Keratinocyte (primary cell): ENCODE measurements at regions not wholly inside any gene's neighbourhood (a gene's known extent, or its start where the extent isn't known, plus 50 kb on each side); places are given as distances from the start of the nearest gene placed in this dataset.

Source experiments
- EZH2 ChIP-seq: IDR thresholded peaks from one replicate; pipeline ENCODE4 v1.6.1; 2012; ENCODE audit warnings: inconsistent platforms, mild to moderate bottlenecking, low read length, moderate library complexity
- TF ChIP-seq, protein P1 (sequence below), 3 experiments: IDR thresholded peaks in 1 of 3; conservative IDR thresholded peaks in 1 of 3; optimal IDR thresholded peaks in 1 of 3; 2 replicates in 2 of 3; 3 replicates in 1 of 3; pipeline versions ENCODE3 to v1.5.1; 2011; ENCODE audit warnings: low read length in 3 of 3, mild to moderate bottlenecking in 3 of 3, moderate library complexity in 2 of 3, control low read depth in 1 of 3, inconsistent platforms in 1 of 3; ENCODE audit not compliant: insufficient read depth in 2 of 3; ENCODE audit errors: extremely low read depth in 1 of 3

DNA sequence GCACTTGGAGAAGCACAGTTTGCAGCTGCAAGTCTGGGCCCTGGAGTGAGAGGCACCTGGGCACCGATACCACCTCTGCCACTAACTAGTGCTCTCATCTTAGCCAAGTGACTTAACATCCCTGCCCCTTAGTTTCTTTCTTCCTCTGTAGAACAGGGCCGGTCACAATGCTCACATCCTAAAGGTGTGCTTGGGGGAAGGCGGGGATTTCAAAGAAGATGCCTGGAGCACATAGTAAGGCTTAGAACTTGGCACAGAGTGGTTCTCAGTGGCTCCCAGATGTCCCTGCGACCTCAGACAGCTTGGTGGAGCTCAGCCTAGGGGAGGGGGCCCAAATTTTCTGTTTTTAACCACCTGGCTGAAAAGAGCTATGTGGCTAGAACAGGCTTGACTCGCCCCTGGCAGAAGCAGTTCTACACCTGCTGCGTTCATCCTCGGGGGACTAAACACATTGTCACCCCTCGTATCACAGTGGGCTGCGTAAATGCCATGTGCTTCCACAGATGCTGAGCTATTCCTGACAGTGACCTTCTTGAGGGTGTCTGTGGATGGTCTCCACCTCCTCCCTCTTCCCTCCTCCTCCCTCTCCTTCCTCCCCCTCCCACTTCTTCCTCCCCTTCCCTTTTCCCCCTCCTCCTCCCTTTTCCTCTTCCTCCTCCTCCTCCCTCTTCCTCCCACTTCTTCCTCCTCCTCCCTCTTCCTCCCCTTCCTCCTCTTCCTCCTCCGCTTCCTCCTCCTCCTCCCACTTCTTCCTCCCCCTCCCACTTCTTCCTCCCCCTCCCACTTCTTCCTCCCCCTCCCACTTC lies 112.1 kb downstream of the PHETA1 start:
- TF ChIP-seq, protein P1, sequence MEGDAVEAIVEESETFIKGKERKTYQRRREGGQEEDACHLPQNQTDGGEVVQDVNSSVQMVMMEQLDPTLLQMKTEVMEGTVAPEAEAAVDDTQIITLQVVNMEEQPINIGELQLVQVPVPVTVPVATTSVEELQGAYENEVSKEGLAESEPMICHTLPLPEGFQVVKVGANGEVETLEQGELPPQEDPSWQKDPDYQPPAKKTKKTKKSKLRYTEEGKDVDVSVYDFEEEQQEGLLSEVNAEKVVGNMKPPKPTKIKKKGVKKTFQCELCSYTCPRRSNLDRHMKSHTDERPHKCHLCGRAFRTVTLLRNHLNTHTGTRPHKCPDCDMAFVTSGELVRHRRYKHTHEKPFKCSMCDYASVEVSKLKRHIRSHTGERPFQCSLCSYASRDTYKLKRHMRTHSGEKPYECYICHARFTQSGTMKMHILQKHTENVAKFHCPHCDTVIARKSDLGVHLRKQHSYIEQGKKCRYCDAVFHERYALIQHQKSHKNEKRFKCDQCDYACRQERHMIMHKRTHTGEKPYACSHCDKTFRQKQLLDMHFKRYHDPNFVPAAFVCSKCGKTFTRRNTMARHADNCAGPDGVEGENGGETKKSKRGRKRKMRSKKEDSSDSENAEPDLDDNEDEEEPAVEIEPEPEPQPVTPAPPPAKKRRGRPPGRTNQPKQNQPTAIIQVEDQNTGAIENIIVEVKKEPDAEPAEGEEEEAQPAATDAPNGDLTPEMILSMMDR (optimal IDR thresholded peaks at IDR 0.05 in 1 of 3, IDR thresholded peaks at IDR 0.05 in 1 of 3, conservative IDR thresholded peaks at IDR 0.05 in 1 of 3; ENCODE audit: extremely low read depth in 1 of 3, insufficient read depth in 2 of 3, low read length in 3 of 3): no peak
- TF ChIP-seq EZH2: no peak
